ENCODE measurements at regions not wholly inside any gene's neighbourhood (a gene's known extent, or its start where the extent isn't known, plus 50 kb on each side); places are given as distances from the start of the nearest gene placed in this dataset.

DNA sequence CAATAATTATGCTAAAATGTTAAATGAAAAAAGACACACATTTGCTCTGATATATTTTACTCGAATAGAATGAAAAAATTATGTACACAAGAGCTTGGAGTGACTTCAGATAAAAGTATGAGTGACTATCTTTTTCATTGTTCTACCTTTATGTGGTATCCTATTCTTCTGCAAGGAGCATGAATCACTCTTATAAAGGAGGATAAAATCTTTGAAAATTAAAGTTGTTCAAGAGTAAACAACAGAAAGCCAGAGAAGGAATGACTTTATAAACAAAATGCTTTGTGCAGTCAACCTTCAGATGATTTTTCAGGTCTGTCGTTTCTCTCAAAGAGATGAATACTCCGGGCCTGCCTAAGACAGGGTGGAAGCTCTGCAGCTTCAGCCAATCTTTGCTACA is 215.3 kb downstream of the FOXA2 start:
- TF ChIP-seq POLR2A (IDR thresholded peaks at IDR 0.05; ENCODE audit: low read length) (no peak), GATA1 (IDR thresholded peaks at IDR 0.05; ENCODE audit: low read depth, low read length) (no peak)

All from erythroblast (primary cell).